ENCODE measurements at regions not wholly inside any gene's neighbourhood (a gene's known extent, or its start where the extent isn't known, plus 50 kb on each side); places are given as distances from the start of the nearest gene placed in this dataset.
"Not testable (repeated sequence)": the region's sequence is repeated elsewhere in the genome, so short reads cannot be mapped to it uniquely, and the experiment has no call there.

DNA sequence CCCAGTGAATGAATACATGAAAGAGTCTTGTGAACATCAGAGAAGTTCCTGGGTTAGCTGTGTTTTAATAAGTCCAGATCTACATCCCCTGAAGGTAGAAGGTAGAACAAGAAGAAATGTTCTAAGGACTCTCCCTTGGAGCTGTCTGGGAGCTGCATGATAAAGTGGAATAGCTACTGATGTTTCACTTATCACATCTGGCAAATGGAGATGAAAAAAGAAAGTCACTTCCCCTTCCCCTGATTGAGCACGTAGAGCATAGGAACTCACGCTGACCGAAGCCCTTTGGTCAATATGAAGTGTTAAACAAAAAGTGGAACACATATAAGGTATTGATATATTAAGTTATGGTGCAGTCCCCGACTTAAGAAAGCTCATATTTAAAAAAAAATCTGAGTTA, 53.2 kb upstream of the PARP1 start:
- no peak for TF ChIP-seq TAF1 (IDR thresholded peaks at IDR 0.05; ENCODE audit: low read depth, low read length)
- TF ChIP-seq PAX5 (IDR thresholded peaks at IDR 0.05; ENCODE audit: insufficient read depth, low read length, severe bottlenecking) = no peak
- no peak for TF ChIP-seq POU2F2 (IDR thresholded peaks at IDR 0.05; ENCODE audit: low read depth, low read length)
- no peak for TF ChIP-seq POLR2A (IDR thresholded peaks at IDR 0.05; ENCODE audit: low read depth, low read length)
- TF ChIP-seq POLR2AphosphoS5 (IDR thresholded peaks at IDR 0.05; ENCODE audit: low read depth, low read length) = no peak
- no peak for TF ChIP-seq SPI1 (IDR thresholded peaks at IDR 0.05; ENCODE audit: low read depth, low read length)
- DNase-seq (ENCODE audit: insufficient read length, low spot score) (no peak), FAIRE-seq (no peak)

DNA sequence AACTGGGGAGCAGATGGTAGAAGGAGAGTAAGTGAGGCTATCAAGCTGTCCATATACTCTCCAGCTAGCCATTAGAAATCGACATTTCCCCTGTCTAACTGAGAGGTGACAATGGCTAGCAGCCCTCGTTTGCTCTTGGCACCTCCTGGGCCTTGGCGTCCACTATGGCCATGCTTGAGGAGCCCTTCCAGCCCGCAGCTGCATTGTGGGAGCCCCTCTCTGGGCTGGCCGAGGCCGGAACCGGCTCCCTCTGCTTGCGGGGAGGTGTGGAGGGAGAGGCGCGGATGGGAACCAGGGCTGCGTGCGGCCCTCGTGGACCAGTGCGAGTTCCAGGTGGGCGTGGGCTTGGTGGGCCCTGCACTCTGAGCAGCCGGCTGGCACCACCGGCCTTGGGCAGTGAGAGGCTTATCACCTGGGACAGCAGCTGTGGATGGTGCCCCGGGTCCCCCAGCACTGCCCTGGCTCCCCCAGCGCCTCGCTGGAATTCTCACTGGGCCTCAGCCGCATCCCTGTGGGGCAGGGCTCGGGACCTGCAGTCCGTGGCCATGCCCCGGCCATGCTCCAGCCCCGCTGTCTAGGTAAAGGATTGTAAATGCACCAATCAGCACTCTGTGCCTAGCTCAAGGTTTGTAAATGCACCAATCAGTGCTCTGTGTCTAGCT, 56.2 kb upstream of the PARP1 start:
- no peak for TF ChIP-seq POLR2AphosphoS5 (IDR thresholded peaks at IDR 0.05; ENCODE audit: low read depth, low read length)
- no peak for TF ChIP-seq TAF1 (IDR thresholded peaks at IDR 0.05; ENCODE audit: low read depth, low read length)
- no peak for TF ChIP-seq POLR2A (IDR thresholded peaks at IDR 0.05; ENCODE audit: low read depth, low read length)
- no peak for TF ChIP-seq SPI1 (IDR thresholded peaks at IDR 0.05; ENCODE audit: low read depth, low read length)
- FAIRE-seq (no peak), DNase-seq (ENCODE audit: insufficient read length, low spot score) (no peak)

DNA sequence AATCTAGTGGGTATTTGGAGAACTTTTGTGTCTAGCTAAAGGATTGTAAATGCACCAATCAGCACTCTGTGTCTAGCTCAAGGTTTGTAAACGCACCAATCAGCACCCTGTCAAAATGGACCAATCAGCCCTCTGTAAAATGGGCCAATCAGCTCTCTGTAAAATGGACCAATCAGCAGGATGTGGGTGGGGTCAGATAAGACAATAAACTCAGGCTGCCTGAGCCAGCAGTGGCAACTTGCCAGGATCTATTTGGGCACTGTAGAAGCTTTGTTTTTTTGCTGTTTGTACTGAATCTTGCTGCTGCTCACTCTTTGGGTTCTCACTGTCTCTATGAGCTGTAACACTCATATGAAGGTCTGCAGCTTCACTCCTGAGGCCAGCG, 56.7 kb upstream of the PARP1 start:
- not testable (repeated sequence) for DNase-seq (ENCODE audit: insufficient read length, low spot score); FAIRE-seq

- TF ChIP-seq TAF1 (IDR thresholded peaks at IDR 0.05; ENCODE audit: low read depth, low read length) (no peak), SPI1 (IDR thresholded peaks at IDR 0.05; ENCODE audit: low read depth, low read length) (no peak)
- FAIRE-seq = no peak
- DNase-seq (ENCODE audit: insufficient read length, low spot score) = no peak
Measured at GRCh38 chr1:226466296-226466695, 58.4 kb upstream of the PARP1 start.

- TF ChIP-seq POU2F2 (IDR thresholded peaks at IDR 0.05; ENCODE audit: low read depth, low read length) = no peak
- no peak for TF ChIP-seq PAX5 (IDR thresholded peaks at IDR 0.05; ENCODE audit: insufficient read depth, low read length, severe bottlenecking)
- no peak for TF ChIP-seq TAF1 (IDR thresholded peaks at IDR 0.05; ENCODE audit: low read depth, low read length)
- TF ChIP-seq POLR2AphosphoS5 (IDR thresholded peaks at IDR 0.05; ENCODE audit: low read depth, low read length) = no peak
- no peak for TF ChIP-seq SPI1 (IDR thresholded peaks at IDR 0.05; ENCODE audit: low read depth, low read length)
- no peak for TF ChIP-seq POLR2A (IDR thresholded peaks at IDR 0.05; ENCODE audit: low read depth, low read length)
- FAIRE-seq (no peak), DNase-seq (ENCODE audit: insufficient read length, low spot score) (no peak)
Measured at GRCh38 chr1:226467443-226467842, 59.5 kb upstream of the PARP1 start.

- FAIRE-seq (no peak), DNase-seq (ENCODE audit: insufficient read length, low spot score) (no peak)
- TF ChIP-seq POLR2AphosphoS5 (IDR thresholded peaks at IDR 0.05; ENCODE audit: low read depth, low read length) (no peak), POLR2A (IDR thresholded peaks at IDR 0.05; ENCODE audit: low read depth, low read length) (no peak), SPI1 (IDR thresholded peaks at IDR 0.05; ENCODE audit: low read depth, low read length) (no peak), TAF1 (IDR thresholded peaks at IDR 0.05; ENCODE audit: low read depth, low read length) (no peak), POU2F2 (IDR thresholded peaks at IDR 0.05; ENCODE audit: low read depth, low read length) (no peak)
Measured at GRCh38 chr1:226470921-226471866, 63.3 kb upstream of the PARP1 start.

DNA sequence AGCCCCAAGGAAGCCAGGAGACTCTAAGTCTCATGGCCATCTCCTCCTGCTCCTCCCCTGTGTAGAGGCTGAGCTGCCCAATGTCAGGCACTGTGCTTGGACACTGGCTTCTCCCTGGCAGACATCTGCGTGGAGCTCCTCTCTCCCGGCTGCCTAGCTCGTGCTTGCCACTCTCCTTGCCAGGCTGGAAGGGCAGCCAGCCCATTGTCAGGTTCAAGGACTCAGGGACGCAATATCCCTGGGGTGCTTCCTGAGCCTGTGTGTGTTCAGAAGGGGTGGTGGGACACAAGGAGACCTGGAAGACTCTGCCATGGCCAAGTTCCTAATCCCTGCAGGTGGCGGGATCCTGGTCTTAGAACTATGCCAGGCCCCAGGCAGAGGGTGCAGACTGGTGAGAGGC, 65.4 kb upstream of the PARP1 start:
- FAIRE-seq = no peak
- TF ChIP-seq TAF1 (IDR thresholded peaks at IDR 0.05; ENCODE audit: low read depth, low read length) (no peak), PAX5 (IDR thresholded peaks at IDR 0.05; ENCODE audit: insufficient read depth, low read length, severe bottlenecking) (no peak)
- DNase-seq (ENCODE audit: insufficient read length, low spot score) = no peak

DNA sequence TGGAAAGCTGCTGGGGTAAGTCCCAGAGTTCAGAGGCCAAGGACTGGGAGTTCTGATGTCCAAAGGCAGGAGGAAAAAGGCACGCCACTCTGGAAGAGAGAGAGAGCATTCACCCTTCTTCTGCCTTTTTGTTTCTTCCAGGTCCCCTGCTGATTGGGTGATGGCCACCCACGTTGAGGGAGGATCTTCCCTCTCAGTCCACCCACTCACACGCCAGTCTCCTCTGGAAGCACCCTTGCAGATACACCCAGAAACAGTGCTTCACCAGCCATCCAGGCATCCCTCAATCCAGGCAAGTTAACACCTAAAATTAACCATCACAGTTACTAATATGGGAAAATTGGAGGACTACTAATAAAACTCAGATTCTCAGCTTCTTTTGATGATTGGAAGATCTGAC, 66.1 kb upstream of the PARP1 start:
- TF ChIP-seq SPI1 (IDR thresholded peaks at IDR 0.05; ENCODE audit: low read depth, low read length) (no peak), TAF1 (IDR thresholded peaks at IDR 0.05; ENCODE audit: low read depth, low read length) (no peak), POU2F2 (IDR thresholded peaks at IDR 0.05; ENCODE audit: low read depth, low read length) (no peak), POLR2AphosphoS5 (IDR thresholded peaks at IDR 0.05; ENCODE audit: low read depth, low read length) (no peak), POLR2A (IDR thresholded peaks at IDR 0.05; ENCODE audit: low read depth, low read length) (no peak), PAX5 (IDR thresholded peaks at IDR 0.05; ENCODE audit: insufficient read depth, low read length, severe bottlenecking) (no peak)
- no peak for FAIRE-seq
- no peak for DNase-seq (ENCODE audit: insufficient read length, low spot score)

GRCh38 chr1:226474443-226475141, 66.7 kb upstream of the PARP1 start:
- FAIRE-seq (no peak), DNase-seq (ENCODE audit: insufficient read length, low spot score) (no peak)
- no peak for TF ChIP-seq PAX5 (IDR thresholded peaks at IDR 0.05; ENCODE audit: insufficient read depth, low read length, severe bottlenecking)
- peak; percentile 32; the same call in 1 of the 2 replicates for TF ChIP-seq SPI1 (IDR thresholded peaks at IDR 0.05; ENCODE audit: low read depth, low read length)

DNA sequence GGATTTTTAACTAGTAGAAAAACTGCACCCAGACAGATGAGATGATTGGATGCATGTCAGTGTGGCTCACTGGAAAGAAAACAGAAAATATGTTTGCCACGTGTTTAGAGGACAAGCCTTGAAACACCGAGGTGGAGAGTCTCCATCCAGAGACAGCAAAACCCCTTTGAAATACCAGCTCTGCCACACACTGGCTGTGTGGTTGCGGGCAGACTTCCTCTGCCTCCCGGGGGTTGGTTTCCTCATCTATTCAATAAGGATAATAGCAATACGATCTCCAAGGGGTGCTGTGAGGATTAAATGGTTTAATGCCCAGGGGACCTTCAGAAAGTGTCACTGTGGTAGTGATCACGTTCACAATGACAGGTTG, 67.2 kb upstream of the PARP1 start:
- no peak for FAIRE-seq
- DNase-seq (ENCODE audit: insufficient read length, low spot score) = no peak
- no peak for TF ChIP-seq POU2F2 (IDR thresholded peaks at IDR 0.05; ENCODE audit: low read depth, low read length)
- no peak for TF ChIP-seq POLR2A (IDR thresholded peaks at IDR 0.05; ENCODE audit: low read depth, low read length)
- no peak for TF ChIP-seq PAX5 (IDR thresholded peaks at IDR 0.05; ENCODE audit: insufficient read depth, low read length, severe bottlenecking)
- no peak for TF ChIP-seq POLR2AphosphoS5 (IDR thresholded peaks at IDR 0.05; ENCODE audit: low read depth, low read length)
- TF ChIP-seq SPI1 (IDR thresholded peaks at IDR 0.05; ENCODE audit: low read depth, low read length) = no peak
- no peak for TF ChIP-seq TAF1 (IDR thresholded peaks at IDR 0.05; ENCODE audit: low read depth, low read length)

All from GM12891 (cell line).